Endodermal cell (in vitro differentiated cells): ENCODE measurements at regions not wholly inside any gene's neighbourhood (a gene's known extent, or its start where the extent isn't known, plus 50 kb on each side); places are given as distances from the start of the nearest gene placed in this dataset.

Experiments used
- DNase-seq: peaks from one replicate; pipeline ENCODE4 v3.0.0-alpha.2; 2017
- H3K27ac ChIP-seq: 2 replicates; pipeline ENCODE4 v1.5.1; 2013; ENCODE audit warnings: mild to moderate bottlenecking, low read depth, low read length, moderate library complexity
- H3K27me3 ChIP-seq: 2 replicates; pipeline ENCODE4 v1.6.1; 2013; ENCODE audit warnings: mild to moderate bottlenecking, low read length, moderate library complexity; ENCODE audit not compliant: insufficient read depth, control insufficient read depth, poor library complexity, severe bottlenecking
- H3K36me3 ChIP-seq: 2 replicates; pipeline ENCODE4 v1.7.0; 2013; ENCODE audit warnings: mild to moderate bottlenecking, low read length, moderate library complexity; ENCODE audit not compliant: control insufficient read depth, insufficient read depth
- H3K4me1 ChIP-seq: one replicate; pipeline ENCODE4 v1.7.0; 2013; ENCODE audit warnings: low read length; ENCODE audit not compliant: control insufficient read depth, insufficient read depth
- H3K4me3 ChIP-seq: 2 replicates; pipeline ENCODE4 v1.5.1; 2013; ENCODE audit warnings: mild to moderate bottlenecking, low read length, moderate library complexity
- H3K9ac ChIP-seq: 2 replicates; pipeline ENCODE4 v1.6.1; 2013; ENCODE audit warnings: mild to moderate bottlenecking, low read length, moderate library complexity; ENCODE audit not compliant: poor library complexity, severe bottlenecking; ENCODE audit errors: extremely low read depth
- H3K9me3 ChIP-seq: 2 replicates; pipeline ENCODE4 v1.6.1; 2013; ENCODE audit warnings: mild to moderate bottlenecking, low read length, moderate library complexity; ENCODE audit not compliant: control insufficient read depth
- H3K27ac Mint-ChIP-seq: 2 replicates; pipeline ENCODE4 v1.8.0; 2020; ENCODE audit warnings: mixed read lengths
- H3K27me3 Mint-ChIP-seq: 2 replicates; pipeline ENCODE4 v1.8.0; 2021; ENCODE audit warnings: mild to moderate bottlenecking, mixed read lengths; ENCODE audit not compliant: insufficient read depth
- H3K36me3 Mint-ChIP-seq: 2 replicates; pipeline ENCODE4 v1.8.0; 2020; ENCODE audit warnings: low read depth, mixed read lengths
- H3K4me1 Mint-ChIP-seq: 2 replicates; pipeline ENCODE4 v1.8.0; 2020; ENCODE audit warnings: mixed read lengths
- H3K4me3 Mint-ChIP-seq: 2 replicates; pipeline ENCODE4 v1.8.0; 2020; ENCODE audit warnings: mild to moderate bottlenecking, moderate library complexity, mixed read lengths
- H3K9me3 Mint-ChIP-seq: 2 replicates; pipeline ENCODE4 v1.8.0; 2020; ENCODE audit warnings: mild to moderate bottlenecking, mixed read lengths
- CTCF ChIP-seq: fragments of 200-600 bp; sonication (generic); conservative IDR thresholded peaks from 2 replicates; pipeline ENCODE4 v1.5.0; 2021; ENCODE audit warnings: antibody characterized with exemption, mild to moderate bottlenecking
- WGBS, 2 experiments: methylation state at CpG; one replicate each; pipeline versions ENCODE4 v1.1.5 to v1.1.7; 2013; ENCODE audit warnings: missing lambda C conversion rate in 2 of 2, mixed read lengths in 1 of 2; ENCODE audit not compliant: insufficient coverage in 1 of 2, insufficient read length in 1 of 2; 5-methylcytosine and 5-hydroxymethylcytosine counted together

- H3K9me3 Mint-ChIP-seq = peaks cover 28% of the 10 kb centered on the region
- no peaks in the 10 kb centered on the region for H3K4me1 Mint-ChIP-seq
- H3K27me3 Mint-ChIP-seq = peaks cover 16% of the 10 kb centered on the region
- H3K4me3 ChIP-seq = no peak overlapping the region
- TF ChIP-seq CTCF = no peak
- peaks cover 7% of the 10 kb centered on the region for H3K36me3 Mint-ChIP-seq
- no peak overlapping the region for H3K27ac Mint-ChIP-seq
- no peaks in the 10 kb centered on the region for H3K4me1 ChIP-seq
- H3K36me3 ChIP-seq = no peaks in the 10 kb centered on the region
- peaks cover 18% of the 10 kb centered on the region for H3K27me3 ChIP-seq
- no peak overlapping the region for H3K27ac ChIP-seq
- no peak for DNase-seq
- 89 to 100% methylated on average over 3 of the region's 3 CpGs for WGBS, 2 experiments
- no peak overlapping the region for H3K9ac ChIP-seq
- H3K4me3 Mint-ChIP-seq = no peak overlapping the region
- peaks cover 44% of the 10 kb centered on the region for H3K9me3 ChIP-seq
These were observed 1202.5 kb downstream of the DNAJB9 start for GRCh38 chr7:109772161-109772560.

GRCh38 chr7:109782806-109783205, 1213.1 kb downstream of the DNAJB9 start:
- Histone ChIP-seq H3K9ac (no peak overlapping the region), H3K4me3 (no peak overlapping the region), H3K36me3 (no peaks in the 10 kb centered on the region), H3K4me1 (no peaks in the 10 kb centered on the region), H3K27ac (no peak overlapping the region), H3K9me3 (no peaks in the 10 kb centered on the region), H3K27me3 (peaks cover 40% of the 10 kb centered on the region)
- H3K4me3 Mint-ChIP-seq = no peak overlapping the region
- H3K27ac Mint-ChIP-seq = no peak overlapping the region
- no peaks in the 10 kb centered on the region for H3K9me3 Mint-ChIP-seq
- peaks cover 15% of the 10 kb centered on the region for H3K27me3 Mint-ChIP-seq
- DNase-seq = no peak
- TF ChIP-seq CTCF = no peak
- no peaks in the 10 kb centered on the region for H3K36me3 Mint-ChIP-seq
- 83 to 85% methylated on average over 3 of the region's 3 CpGs for WGBS, 2 experiments
- H3K4me1 Mint-ChIP-seq = peaks cover 3% of the 10 kb centered on the region

DNA sequence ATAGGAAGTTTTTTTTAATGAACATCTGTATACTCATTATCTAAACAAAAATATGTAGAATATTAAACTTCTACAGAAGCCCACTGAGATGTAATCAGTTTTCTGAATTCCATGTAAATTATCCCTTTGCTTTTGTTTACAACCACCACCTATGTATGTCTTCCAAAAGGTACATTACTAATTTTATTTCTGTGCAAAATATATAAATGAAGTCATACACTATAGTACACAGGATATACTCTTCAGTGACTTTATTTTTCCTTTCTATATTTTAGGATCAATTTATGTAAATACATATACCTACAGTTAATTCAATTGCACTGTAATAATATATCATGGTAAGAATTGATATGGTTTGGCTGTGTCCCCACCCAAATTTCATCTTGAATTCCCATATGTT, 1236.9 kb downstream of the DNAJB9 start:
- Histone ChIP-seq H3K27me3 (no peaks in the 10 kb centered on the region), H3K4me1 (no peaks in the 10 kb centered on the region), H3K9ac (no peak overlapping the region), H3K27ac (no peak overlapping the region), H3K36me3 (no peaks in the 10 kb centered on the region), H3K9me3 (no peaks in the 10 kb centered on the region), H3K4me3 (no peak overlapping the region)
- H3K27me3 Mint-ChIP-seq = no peaks in the 10 kb centered on the region
- H3K4me3 Mint-ChIP-seq = no peak overlapping the region
- H3K9me3 Mint-ChIP-seq = peaks cover 18% of the 10 kb centered on the region
- no peak overlapping the region for H3K27ac Mint-ChIP-seq
- H3K4me1 Mint-ChIP-seq = no peaks in the 10 kb centered on the region
- TF ChIP-seq CTCF = no peak
- H3K36me3 Mint-ChIP-seq = no peaks in the 10 kb centered on the region
- DNase-seq = no peak
